ENCODE measurements at regions not wholly inside any gene's neighbourhood (a gene's known extent, or its start where the extent isn't known, plus 50 kb on each side); places are given as distances from the start of the nearest gene placed in this dataset.

- H3K27ac Mint-ChIP-seq (ENCODE audit: unreplicated experiment) = no peak overlapping the region
- TF ChIP-seq, protein P1, sequence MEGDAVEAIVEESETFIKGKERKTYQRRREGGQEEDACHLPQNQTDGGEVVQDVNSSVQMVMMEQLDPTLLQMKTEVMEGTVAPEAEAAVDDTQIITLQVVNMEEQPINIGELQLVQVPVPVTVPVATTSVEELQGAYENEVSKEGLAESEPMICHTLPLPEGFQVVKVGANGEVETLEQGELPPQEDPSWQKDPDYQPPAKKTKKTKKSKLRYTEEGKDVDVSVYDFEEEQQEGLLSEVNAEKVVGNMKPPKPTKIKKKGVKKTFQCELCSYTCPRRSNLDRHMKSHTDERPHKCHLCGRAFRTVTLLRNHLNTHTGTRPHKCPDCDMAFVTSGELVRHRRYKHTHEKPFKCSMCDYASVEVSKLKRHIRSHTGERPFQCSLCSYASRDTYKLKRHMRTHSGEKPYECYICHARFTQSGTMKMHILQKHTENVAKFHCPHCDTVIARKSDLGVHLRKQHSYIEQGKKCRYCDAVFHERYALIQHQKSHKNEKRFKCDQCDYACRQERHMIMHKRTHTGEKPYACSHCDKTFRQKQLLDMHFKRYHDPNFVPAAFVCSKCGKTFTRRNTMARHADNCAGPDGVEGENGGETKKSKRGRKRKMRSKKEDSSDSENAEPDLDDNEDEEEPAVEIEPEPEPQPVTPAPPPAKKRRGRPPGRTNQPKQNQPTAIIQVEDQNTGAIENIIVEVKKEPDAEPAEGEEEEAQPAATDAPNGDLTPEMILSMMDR (IDR thresholded peaks at IDR 0.05) = no peak
- H3K4me3 Mint-ChIP-seq (ENCODE audit: unreplicated experiment) = no peak overlapping the region
- no peaks in the 10 kb centered on the region for H3K9me3 Mint-ChIP-seq (ENCODE audit: low read depth)
- H3K36me3 Mint-ChIP-seq (ENCODE audit: low read depth) = no peaks in the 10 kb centered on the region
- no peaks in the 10 kb centered on the region for H3K4me1 Mint-ChIP-seq (ENCODE audit: low read depth)
- no peak for DNase-seq (ENCODE audit: low spot score)
- peaks cover 32% of the 10 kb centered on the region for H3K27me3 Mint-ChIP-seq (ENCODE audit: low read depth)
These were observed 86.0 kb downstream of the MATN1 start for GRCh38 chr1:30637183-30637980.

GRCh38 chr1:30636621-30637020, 86.8 kb downstream of the MATN1 start:
- no peak overlapping the region for H3K27ac Mint-ChIP-seq (ENCODE audit: unreplicated experiment)
- H3K9me3 Mint-ChIP-seq (ENCODE audit: low read depth) = no peaks in the 10 kb centered on the region
- no peak overlapping the region for H3K4me3 Mint-ChIP-seq (ENCODE audit: unreplicated experiment)
- peaks cover 32% of the 10 kb centered on the region for H3K27me3 Mint-ChIP-seq (ENCODE audit: low read depth)
- TF ChIP-seq, protein P1 (IDR thresholded peaks at IDR 0.05) = no peak
- no peaks in the 10 kb centered on the region for H3K36me3 Mint-ChIP-seq (ENCODE audit: low read depth)
- no peaks in the 10 kb centered on the region for H3K4me1 Mint-ChIP-seq (ENCODE audit: low read depth)
- no peak for DNase-seq (ENCODE audit: low spot score)

DNA sequence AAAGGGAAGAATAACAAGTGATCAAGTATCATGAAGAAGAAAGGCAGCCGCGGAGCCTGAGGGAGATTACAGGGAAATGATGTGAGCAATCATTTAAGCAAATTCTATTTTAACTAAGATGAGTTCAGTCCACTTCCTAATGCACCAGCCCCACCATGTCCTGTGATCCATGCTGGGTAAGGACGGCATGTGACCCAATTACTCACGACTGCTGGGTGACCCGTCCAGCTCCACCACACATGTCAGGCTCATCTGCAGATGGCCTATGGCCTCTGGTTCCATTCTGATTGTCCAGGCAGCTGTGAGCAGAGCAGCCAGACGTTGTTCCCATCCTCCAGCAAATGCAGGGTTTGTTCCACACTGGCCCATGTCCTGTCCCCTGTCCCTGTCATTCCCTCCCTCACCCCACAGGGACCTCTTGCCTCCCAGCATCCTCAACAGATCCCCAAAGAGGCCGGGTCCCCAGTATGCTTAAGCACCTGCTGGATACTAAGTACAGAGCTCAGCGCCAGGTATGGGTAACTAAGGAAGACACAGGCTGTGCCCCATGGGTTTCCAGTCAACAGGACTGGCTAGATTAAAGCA, 87.9 kb downstream of the MATN1 start:
- no peak overlapping the region for H3K27ac Mint-ChIP-seq (ENCODE audit: unreplicated experiment)
- TF ChIP-seq, protein P1 (IDR thresholded peaks at IDR 0.05) = no peak
- H3K27me3 Mint-ChIP-seq (ENCODE audit: low read depth) = peaks cover 26% of the 10 kb centered on the region
- H3K4me1 Mint-ChIP-seq (ENCODE audit: low read depth) = no peaks in the 10 kb centered on the region
- no peak for DNase-seq (ENCODE audit: low spot score)
- no peak overlapping the region for H3K4me3 Mint-ChIP-seq (ENCODE audit: unreplicated experiment)
- H3K36me3 Mint-ChIP-seq (ENCODE audit: low read depth) = no peaks in the 10 kb centered on the region
- H3K9me3 Mint-ChIP-seq (ENCODE audit: low read depth) = no peaks in the 10 kb centered on the region

GRCh38 chr1:30634507-30634906, 88.9 kb downstream of the MATN1 start:
- Mint-ChIP-seq H3K36me3 (ENCODE audit: low read depth) (no peaks in the 10 kb centered on the region), H3K9me3 (ENCODE audit: low read depth) (no peaks in the 10 kb centered on the region), H3K27ac (ENCODE audit: unreplicated experiment) (no peak overlapping the region), H3K4me1 (ENCODE audit: low read depth) (no peaks in the 10 kb centered on the region), H3K4me3 (ENCODE audit: unreplicated experiment) (no peak overlapping the region), H3K27me3 (ENCODE audit: low read depth) (peaks cover 19% of the 10 kb centered on the region)
- no peak for DNase-seq (ENCODE audit: low spot score)
- TF ChIP-seq, protein P1 (IDR thresholded peaks at IDR 0.05) = no peak

- Mint-ChIP-seq H3K27ac (ENCODE audit: unreplicated experiment) (no peak overlapping the region), H3K4me1 (ENCODE audit: low read depth) (no peaks in the 10 kb centered on the region), H3K4me3 (ENCODE audit: unreplicated experiment) (no peak overlapping the region), H3K9me3 (ENCODE audit: low read depth) (no peaks in the 10 kb centered on the region), H3K27me3 (ENCODE audit: low read depth) (peaks cover 23% of the 10 kb centered on the region), H3K36me3 (ENCODE audit: low read depth) (no peaks in the 10 kb centered on the region)
- TF ChIP-seq, protein P1 (IDR thresholded peaks at IDR 0.05) = no peak
- DNase-seq (ENCODE audit: low spot score) = no peak
These were observed 90.1 kb downstream of the MATN1 start for GRCh38 chr1:30633294-30633693.
